ENCODE measurements at regions not wholly inside any gene's neighbourhood (a gene's known extent, or its start where the extent isn't known, plus 50 kb on each side); places are given as distances from the start of the nearest gene placed in this dataset.

DNA sequence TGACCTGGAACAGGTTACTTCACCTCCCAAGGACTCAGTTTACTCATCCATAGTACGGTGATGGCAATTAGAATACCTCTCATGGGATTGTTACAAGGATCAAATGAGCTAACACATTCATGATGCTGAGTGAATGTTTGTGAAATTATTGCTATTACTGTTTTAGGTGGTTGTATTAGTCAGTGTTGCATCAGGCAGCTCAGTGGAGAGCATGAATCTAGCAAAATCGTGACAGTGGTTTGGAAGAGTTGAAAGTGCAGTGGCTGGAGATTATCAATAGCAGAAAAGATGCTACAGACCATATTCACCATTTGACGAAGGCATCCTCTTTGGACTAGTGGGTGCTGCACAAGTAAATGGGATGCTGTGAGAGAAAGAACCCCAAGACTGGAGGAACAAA, 50.4 kb upstream of the CTNNBL1 start:
- no peaks in the 10 kb centered on the region for H3K4me1 ChIP-seq (ENCODE audit: control insufficient read depth, low read length)
- H3K4me3 ChIP-seq (ENCODE audit: low read length) = no peak overlapping the region
- H3F3A ChIP-seq (ENCODE audit: control insufficient read depth, insufficient read depth) = no peaks in the 10 kb centered on the region
- H3K36me3 ChIP-seq (ENCODE audit: control insufficient read depth, low read length) = no peaks in the 10 kb centered on the region
- H4K20me1 ChIP-seq (ENCODE audit: control insufficient read depth, insufficient read depth, low read depth, low read length) = no peaks in the 10 kb centered on the region
- H3K79me2 ChIP-seq (ENCODE audit: control insufficient read depth, low read length) = no peaks in the 10 kb centered on the region
- H3K9me2 ChIP-seq (replicated peaks; ENCODE audit: control insufficient read depth, low read length) = no peaks in the 10 kb centered on the region
- no peak overlapping the region for H3K27ac ChIP-seq (ENCODE audit: low read depth, low read length)
- H3K27me3 ChIP-seq (ENCODE audit: control insufficient read depth, low read length) = peaks cover 23% of the 10 kb centered on the region
- H3K9me3 ChIP-seq (ENCODE audit: control insufficient read depth, insufficient read depth, low read length) = no peaks in the 10 kb centered on the region
- H3K4me2 ChIP-seq (ENCODE audit: low read length) = no peak overlapping the region
- no peak for TF ChIP-seq EZH2phosphoT487 (IDR thresholded peaks at IDR 0.05; ENCODE audit: borderline replicate concordance, low read length)
- TF ChIP-seq, protein P1, sequence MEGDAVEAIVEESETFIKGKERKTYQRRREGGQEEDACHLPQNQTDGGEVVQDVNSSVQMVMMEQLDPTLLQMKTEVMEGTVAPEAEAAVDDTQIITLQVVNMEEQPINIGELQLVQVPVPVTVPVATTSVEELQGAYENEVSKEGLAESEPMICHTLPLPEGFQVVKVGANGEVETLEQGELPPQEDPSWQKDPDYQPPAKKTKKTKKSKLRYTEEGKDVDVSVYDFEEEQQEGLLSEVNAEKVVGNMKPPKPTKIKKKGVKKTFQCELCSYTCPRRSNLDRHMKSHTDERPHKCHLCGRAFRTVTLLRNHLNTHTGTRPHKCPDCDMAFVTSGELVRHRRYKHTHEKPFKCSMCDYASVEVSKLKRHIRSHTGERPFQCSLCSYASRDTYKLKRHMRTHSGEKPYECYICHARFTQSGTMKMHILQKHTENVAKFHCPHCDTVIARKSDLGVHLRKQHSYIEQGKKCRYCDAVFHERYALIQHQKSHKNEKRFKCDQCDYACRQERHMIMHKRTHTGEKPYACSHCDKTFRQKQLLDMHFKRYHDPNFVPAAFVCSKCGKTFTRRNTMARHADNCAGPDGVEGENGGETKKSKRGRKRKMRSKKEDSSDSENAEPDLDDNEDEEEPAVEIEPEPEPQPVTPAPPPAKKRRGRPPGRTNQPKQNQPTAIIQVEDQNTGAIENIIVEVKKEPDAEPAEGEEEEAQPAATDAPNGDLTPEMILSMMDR (IDR thresholded peaks at IDR 0.05; ENCODE audit: low read depth, low read length, poor library complexity, severe bottlenecking) = no peak

DNA sequence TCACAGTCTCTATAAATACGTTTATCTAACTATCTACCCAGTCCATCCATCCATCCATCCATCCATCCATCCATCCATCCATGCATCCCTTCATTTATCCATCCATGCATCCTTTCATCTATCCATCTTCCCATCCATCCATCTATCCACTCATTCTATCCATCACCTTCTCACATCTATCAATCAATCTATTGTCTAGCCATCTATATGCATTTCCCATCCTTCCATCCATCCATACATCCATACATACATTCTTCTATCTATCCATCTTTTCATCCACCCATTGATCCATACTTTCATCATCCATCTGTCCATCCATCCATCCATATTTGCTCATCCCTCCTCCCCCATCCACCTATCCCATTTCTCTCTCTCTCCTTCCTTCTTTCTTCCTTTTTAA, 51.6 kb upstream of the CTNNBL1 start:
- Histone ChIP-seq H3K36me3 (ENCODE audit: control insufficient read depth, low read length) (no peaks in the 10 kb centered on the region), H3K4me3 (ENCODE audit: low read length) (no peak overlapping the region), H3K4me2 (ENCODE audit: low read length) (no peak overlapping the region), H3K9me2 (replicated peaks; ENCODE audit: control insufficient read depth, low read length) (no peaks in the 10 kb centered on the region), H3K27me3 (ENCODE audit: control insufficient read depth, low read length) (peaks cover 23% of the 10 kb centered on the region), H3K9me3 (ENCODE audit: control insufficient read depth, insufficient read depth, low read length) (no peaks in the 10 kb centered on the region), H3F3A (ENCODE audit: control insufficient read depth, insufficient read depth) (no peaks in the 10 kb centered on the region), H3K27ac (ENCODE audit: low read depth, low read length) (no peak overlapping the region), H3K4me1 (ENCODE audit: control insufficient read depth, low read length) (no peaks in the 10 kb centered on the region), H3K79me2 (ENCODE audit: control insufficient read depth, low read length) (no peaks in the 10 kb centered on the region), H4K20me1 (ENCODE audit: control insufficient read depth, insufficient read depth, low read depth, low read length) (no peaks in the 10 kb centered on the region)
- no peak for TF ChIP-seq EZH2phosphoT487 (IDR thresholded peaks at IDR 0.05; ENCODE audit: borderline replicate concordance, low read length)
- TF ChIP-seq, protein P1 (IDR thresholded peaks at IDR 0.05; ENCODE audit: low read depth, low read length, poor library complexity, severe bottlenecking) = no peak

DNA sequence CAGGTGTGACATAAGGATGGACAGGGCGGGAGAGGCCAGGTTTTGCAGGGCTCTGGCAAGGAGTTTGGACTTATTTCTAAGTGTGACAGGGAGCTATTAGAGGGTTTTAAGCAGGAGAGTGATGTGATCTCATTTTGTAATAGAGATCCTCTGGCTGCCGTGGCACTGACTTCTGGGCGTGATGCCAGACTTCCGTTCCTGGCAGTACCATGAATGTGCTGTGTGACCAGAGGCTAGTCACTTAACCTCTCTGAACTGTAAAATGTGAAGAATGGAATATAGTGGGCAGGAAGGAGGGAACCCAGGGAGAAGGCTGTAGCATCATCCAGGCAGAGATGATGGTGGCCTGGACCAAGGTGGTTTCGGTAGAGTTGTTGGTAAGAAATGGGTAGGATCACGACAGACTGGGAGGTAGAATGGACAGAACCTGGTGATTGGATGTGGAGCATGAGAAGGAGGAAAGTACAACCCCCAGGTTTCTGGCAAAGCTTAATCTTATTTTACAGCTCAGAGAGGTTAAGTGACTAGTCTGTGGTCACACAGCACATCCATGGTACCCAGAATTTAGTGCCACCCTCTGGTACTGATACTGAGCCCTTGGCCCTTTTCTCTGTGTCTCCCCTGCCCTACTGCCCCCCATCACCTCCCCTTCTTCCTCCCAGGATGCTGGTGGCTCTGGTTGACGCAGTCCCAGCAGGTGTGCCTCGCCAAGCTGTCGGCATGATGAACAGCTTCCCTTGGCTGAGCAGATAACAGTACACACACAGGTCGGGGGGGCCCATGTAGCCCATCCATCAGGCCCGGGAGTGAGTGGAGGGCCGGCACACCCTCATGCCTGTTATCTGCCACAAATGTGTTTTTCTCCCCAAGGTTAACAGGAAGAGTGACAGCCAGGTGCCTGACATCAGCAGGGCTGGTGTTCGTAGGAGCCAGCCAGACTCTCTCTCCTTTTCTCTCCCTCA, 52.9 kb upstream of the CTNNBL1 start:
- H3K36me3 ChIP-seq (ENCODE audit: control insufficient read depth, low read length) = no peaks in the 10 kb centered on the region
- no peaks in the 10 kb centered on the region for H3K9me2 ChIP-seq (replicated peaks; ENCODE audit: control insufficient read depth, low read length)
- no peak for TF ChIP-seq EZH2phosphoT487 (IDR thresholded peaks at IDR 0.05; ENCODE audit: borderline replicate concordance, low read length)
- TF ChIP-seq, protein P1 (IDR thresholded peaks at IDR 0.05; ENCODE audit: low read depth, low read length, poor library complexity, severe bottlenecking) = no peak
- H4K20me1 ChIP-seq (ENCODE audit: control insufficient read depth, insufficient read depth, low read depth, low read length) = no peaks in the 10 kb centered on the region
- no peaks in the 10 kb centered on the region for H3K9me3 ChIP-seq (ENCODE audit: control insufficient read depth, insufficient read depth, low read length)
- H3K27me3 ChIP-seq (ENCODE audit: control insufficient read depth, low read length) = peaks cover 23% of the 10 kb centered on the region
- no peaks in the 10 kb centered on the region for H3K79me2 ChIP-seq (ENCODE audit: control insufficient read depth, low read length)
- no peaks in the 10 kb centered on the region for H3F3A ChIP-seq (ENCODE audit: control insufficient read depth, insufficient read depth)
- H3K27ac ChIP-seq (ENCODE audit: low read depth, low read length) = no peak overlapping the region
- H3K4me1 ChIP-seq (ENCODE audit: control insufficient read depth, low read length) = no peaks in the 10 kb centered on the region
- H3K4me3 ChIP-seq (ENCODE audit: low read length) = no peak overlapping the region
- H3K4me2 ChIP-seq (ENCODE audit: low read length) = no peak overlapping the region

Data from DOHH2 (cell line).